HEK293T (cell line): ENCODE measurements at regions not wholly inside any gene's neighbourhood (a gene's known extent, or its start where the extent isn't known, plus 50 kb on each side); places are given as distances from the start of the nearest gene placed in this dataset.
"Not testable (repeated sequence)": the region's sequence is repeated elsewhere in the genome, so short reads cannot be mapped to it uniquely, and the experiment has no call there.

ENCODE experiments used
- CTCF ChIA-PET: fragments of 350-600 bp; formaldehyde crosslinking; extraction: SDS; loops from one replicate; lab custom pipeline; 2021; ENCODE audit warnings: antibody characterized with exemption, inconsistent platforms; lab: Yijun Ruan, JAX
- POLR2A ChIA-PET: fragments of 350-600 bp; formaldehyde crosslinking; extraction: SDS; loops from one replicate; lab custom pipeline; 2020; ENCODE audit warnings: antibody characterized with exemption, inconsistent platforms; lab: Yijun Ruan, JAX
- DNase-seq: peaks from one replicate; pipeline ENCODE4 v3.0.0; 2012; ENCODE audit warnings: mixed read lengths; ENCODE audit errors: extremely low spot score
- ARNT ChIP-seq: fragments of 450-650 bp; IDR thresholded peaks from 2 replicates; pipeline ENCODE4 v1.6.1; 2017; ENCODE audit warnings: mild to moderate bottlenecking
- BHLHE40 ChIP-seq: fragments of 450-650 bp; IDR thresholded peaks from 2 replicates; pipeline ENCODE4 v1.6.1; 2016; ENCODE audit warnings: mild to moderate bottlenecking, moderate library complexity, borderline replicate concordance
- CTBP1 ChIP-seq: fragments of 450-650 bp; IDR thresholded peaks from 2 replicates; pipeline ENCODE4 v1.6.1; 2016; ENCODE audit warnings: borderline replicate concordance
- ELF4 ChIP-seq: fragments of 450-650 bp; IDR thresholded peaks from 2 replicates; pipeline ENCODE4 v1.6.1; 2017; ENCODE audit warnings: antibody characterized with exemption
- FOXA1 ChIP-seq: fragments of 450-650 bp; IDR thresholded peaks from 2 replicates; pipeline ENCODE4 v1.6.1; 2016; ENCODE audit warnings: mild to moderate bottlenecking
- FOXK2 ChIP-seq: fragments of 450-650 bp; IDR thresholded peaks from 2 replicates; pipeline ENCODE4 v1.6.1; 2016; ENCODE audit warnings: mild to moderate bottlenecking
- FOXM1 ChIP-seq: fragments of 450-650 bp; IDR thresholded peaks from 2 replicates; pipeline ENCODE4 v1.6.1; 2017; ENCODE audit warnings: mild to moderate bottlenecking, borderline replicate concordance
- HDGF ChIP-seq: fragments of 450-650 bp; IDR thresholded peaks from 2 replicates; pipeline ENCODE4 v1.6.1; 2017; ENCODE audit warnings: antibody characterized with exemption, borderline replicate concordance
- L3MBTL2 ChIP-seq: fragments of 450-650 bp; conservative IDR thresholded peaks from 2 replicates; pipeline ENCODE4 v1.6.1; 2016; ENCODE audit warnings: mild to moderate bottlenecking
- LEF1 ChIP-seq: fragments of 450-650 bp; IDR thresholded peaks from 2 replicates; pipeline ENCODE4 v1.6.1; 2017; ENCODE audit warnings: mild to moderate bottlenecking, borderline replicate concordance
- NFRKB ChIP-seq: fragments of 450-650 bp; IDR thresholded peaks from 2 replicates; pipeline ENCODE4 v1.6.1; 2016; ENCODE audit warnings: mild to moderate bottlenecking, moderate library complexity
- SP1 ChIP-seq: fragments of 450-650 bp; IDR thresholded peaks from 2 replicates; pipeline ENCODE4 v1.6.1; 2017
- SUZ12 ChIP-seq: fragments of 450-650 bp; IDR thresholded peaks from 2 replicates; pipeline ENCODE4 v1.6.1; 2016; ENCODE audit warnings: mild to moderate bottlenecking
- TARDBP ChIP-seq: fragments of 450-650 bp; IDR thresholded peaks from 2 replicates; pipeline ENCODE4 v1.6.1; 2016
- ZNF384 ChIP-seq: fragments of 450-650 bp; IDR thresholded peaks from 2 replicates; pipeline ENCODE4 v1.6.1; 2016
- TF ChIP-seq, protein P1 (sequence below): fragments of 450-650 bp; IDR thresholded peaks from 2 replicates; pipeline ENCODE4 v1.6.1; 2016

DNA sequence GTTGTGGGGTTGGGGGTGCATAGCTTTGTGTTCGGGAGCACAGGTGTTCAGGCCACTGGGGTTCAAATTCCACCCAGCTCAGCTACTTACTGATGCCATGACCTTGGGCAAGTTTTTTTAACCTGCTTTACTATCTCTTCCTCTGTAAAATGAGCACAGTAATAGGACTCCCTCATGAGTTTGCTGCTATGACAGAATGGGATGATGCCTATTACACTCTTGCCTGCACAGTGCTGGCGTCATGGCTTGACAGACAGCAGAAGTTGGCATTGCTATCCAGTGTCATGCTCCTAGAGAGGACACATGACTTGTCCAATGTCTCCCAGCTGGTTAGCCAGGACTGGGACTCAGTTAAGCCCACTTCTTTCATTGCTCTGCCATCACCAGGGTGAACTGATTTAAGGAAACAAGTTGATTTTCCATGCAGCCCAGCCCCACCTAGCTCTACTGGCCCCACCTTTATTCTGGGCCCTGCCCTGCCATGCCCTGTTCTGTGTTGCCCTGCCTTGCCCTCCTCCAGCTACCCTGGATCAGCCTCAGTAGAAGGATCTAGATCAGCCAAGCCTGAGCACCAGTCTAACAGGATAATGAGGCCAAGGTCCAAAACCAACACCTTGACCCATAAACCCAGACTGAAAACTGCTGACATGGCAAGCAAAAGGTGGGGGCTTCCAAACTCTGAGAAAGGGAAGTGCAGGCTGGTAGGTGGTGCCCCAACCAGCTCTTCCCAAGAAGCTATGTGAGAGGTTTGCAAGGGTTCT lies 155.8 kb upstream of the ATP11B start:
- TF ChIP-seq HDGF, result no peak
- no peak for TF ChIP-seq ZNF384
- no peak for TF ChIP-seq FOXK2
- no peak for TF ChIP-seq NFRKB
- no peak for TF ChIP-seq LEF1
- no peak for TF ChIP-seq BHLHE40
- TF ChIP-seq ARNT, result no peak
- no peak for TF ChIP-seq TARDBP
- TF ChIP-seq SUZ12, result no peak
- TF ChIP-seq, protein P1, sequence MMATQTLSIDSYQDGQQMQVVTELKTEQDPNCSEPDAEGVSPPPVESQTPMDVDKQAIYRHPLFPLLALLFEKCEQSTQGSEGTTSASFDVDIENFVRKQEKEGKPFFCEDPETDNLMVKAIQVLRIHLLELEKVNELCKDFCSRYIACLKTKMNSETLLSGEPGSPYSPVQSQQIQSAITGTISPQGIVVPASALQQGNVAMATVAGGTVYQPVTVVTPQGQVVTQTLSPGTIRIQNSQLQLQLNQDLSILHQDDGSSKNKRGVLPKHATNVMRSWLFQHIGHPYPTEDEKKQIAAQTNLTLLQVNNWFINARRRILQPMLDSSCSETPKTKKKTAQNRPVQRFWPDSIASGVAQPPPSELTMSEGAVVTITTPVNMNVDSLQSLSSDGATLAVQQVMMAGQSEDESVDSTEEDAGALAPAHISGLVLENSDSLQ, result no peak
- TF ChIP-seq L3MBTL2, result no peak
- no peak for TF ChIP-seq ELF4
- no peak for TF ChIP-seq FOXA1
- no peak for TF ChIP-seq SP1
- TF ChIP-seq FOXM1, result no peak
- TF ChIP-seq CTBP1, result no peak
- CTCF ChIA-PET, result no interaction called here
- POLR2A ChIA-PET, result no interaction called here

DNA sequence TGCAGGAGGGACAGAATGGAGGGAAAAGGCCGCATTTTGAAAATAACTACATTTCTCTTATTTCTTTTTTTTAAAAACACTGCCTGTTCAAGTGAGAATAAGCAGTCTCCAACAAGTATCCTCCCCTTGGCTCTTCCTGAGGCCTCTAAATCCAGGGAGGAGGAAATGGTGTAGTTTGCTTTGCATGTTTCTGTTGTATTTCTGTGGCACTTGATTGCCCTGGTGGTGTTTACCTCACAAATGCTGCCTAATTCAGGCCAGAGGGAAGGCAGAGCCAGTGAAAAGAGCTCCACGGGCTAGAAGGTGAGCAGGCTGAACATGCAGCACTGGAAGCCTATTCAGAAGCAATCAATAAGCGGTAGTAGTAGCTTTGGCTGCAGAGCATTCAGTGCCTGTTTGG lies 149.3 kb upstream of the ATP11B start:
- TF ChIP-seq LEF1 (no peak), ZNF384 (no peak), TARDBP (no peak), ARNT (no peak), HDGF (no peak)
- TF ChIP-seq, protein P1, result no peak
- ChIA-PET POLR2A (no interaction called here), CTCF (no interaction called here)
- no peak for DNase-seq

More for the DNA sequence above, 155.8 kb upstream of the ATP11B start:
- DNase-seq, result no peak

DNA sequence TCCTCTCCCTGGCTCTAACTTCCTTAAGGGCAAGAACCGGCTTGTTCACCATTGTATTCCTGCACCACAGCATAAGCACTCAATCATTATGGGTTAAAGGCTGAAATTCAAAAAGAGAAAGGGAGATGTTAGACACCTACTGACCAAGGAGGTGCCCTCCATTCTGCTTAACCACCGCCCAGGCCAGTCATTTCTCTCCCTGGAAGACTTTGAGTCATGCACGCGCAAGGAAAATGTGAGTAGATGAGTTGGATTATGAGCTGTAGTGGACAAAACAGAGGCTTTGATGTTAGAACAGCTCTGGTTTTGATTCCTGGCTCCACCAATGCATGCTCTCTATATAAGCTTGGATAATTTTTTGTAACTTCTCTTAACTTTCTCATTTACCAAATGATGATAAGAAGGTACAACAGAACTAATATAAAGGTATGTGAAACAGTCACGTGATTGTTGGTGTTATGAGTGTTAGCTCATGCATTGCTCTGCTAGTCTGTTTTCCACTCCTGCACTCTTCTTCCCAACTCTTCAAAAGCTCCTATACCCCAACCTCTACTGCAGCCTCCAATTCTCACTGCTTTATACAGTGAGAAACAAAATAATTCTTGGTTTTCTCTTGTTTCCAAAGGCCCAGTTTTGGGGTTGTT lies 148.4 kb upstream of the ATP11B start:
- no peak for TF ChIP-seq ELF4
- TF ChIP-seq FOXM1, result no peak
- TF ChIP-seq CTBP1, result no peak
- TF ChIP-seq BHLHE40, result no peak
- no peak for TF ChIP-seq LEF1
- TF ChIP-seq HDGF, result no peak
- no peak for TF ChIP-seq ARNT
- ChIA-PET POLR2A (no interaction called here), CTCF (no interaction called here)
- DNase-seq, result no peak

DNA sequence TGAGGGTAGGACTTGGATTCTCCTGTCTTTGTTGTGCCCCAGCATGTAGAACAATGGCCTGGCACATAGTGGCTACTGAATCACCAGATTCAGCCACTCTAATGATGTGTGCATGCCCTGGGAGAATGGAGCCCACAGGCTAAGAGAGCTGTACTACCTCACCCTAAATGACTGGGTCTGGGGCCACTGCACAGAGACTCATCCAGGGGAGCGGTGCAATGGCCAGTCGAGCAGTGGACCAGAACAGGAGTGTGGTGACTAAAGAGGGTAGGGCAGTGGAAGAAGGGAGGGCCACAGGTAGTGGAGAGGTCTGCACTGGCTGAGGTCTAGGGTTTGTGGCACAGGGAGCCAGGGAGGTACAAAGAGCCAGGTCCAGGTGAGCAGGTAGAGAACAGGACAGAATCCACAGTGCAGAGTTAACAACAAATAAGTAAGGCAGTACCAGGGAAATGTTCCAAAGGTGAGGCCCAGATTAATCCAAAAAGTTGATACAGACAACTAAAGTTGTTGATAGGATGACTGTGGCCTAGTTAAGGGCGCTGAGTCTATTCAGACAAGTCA lies 142.7 kb upstream of the ATP11B start:
- CTCF ChIA-PET, result no interaction called here
- TF ChIP-seq FOXM1 (no peak), FOXK2 (no peak), FOXA1 (no peak), L3MBTL2 (no peak), NFRKB (no peak), ARNT (no peak)
- TF ChIP-seq, protein P1, result no peak
- no peak for DNase-seq
- POLR2A ChIA-PET, result no interaction called here

DNA sequence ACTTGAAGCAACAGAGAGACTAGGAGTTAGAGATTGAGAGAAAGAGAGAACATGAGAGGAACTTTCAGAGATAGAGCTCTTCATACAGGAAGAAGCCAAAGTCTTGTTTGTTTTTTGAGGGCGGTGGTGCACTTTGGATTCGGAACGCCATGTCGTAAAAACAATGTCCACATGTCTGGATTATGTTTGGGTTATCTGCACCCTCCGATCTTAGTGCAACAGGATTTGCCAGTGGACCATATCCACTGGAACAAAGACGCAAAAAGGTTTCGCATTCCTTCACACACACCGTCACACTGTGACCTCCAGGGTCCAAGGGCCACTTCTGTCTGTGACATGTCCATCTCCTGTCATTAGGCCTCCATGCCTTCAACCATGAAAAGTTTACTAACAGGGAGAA lies 141.8 kb upstream of the ATP11B start:
- TF ChIP-seq SP1 (no peak), FOXA1 (no peak), ARNT (no peak), ZNF384 (no peak), CTBP1 (no peak), LEF1 (no peak), SUZ12 (no peak), HDGF (no peak), TARDBP (no peak), NFRKB (no peak), L3MBTL2 (no peak), BHLHE40 (no peak), FOXM1 (no peak)
- TF ChIP-seq, protein P1, result no peak
- DNase-seq, result no peak
- POLR2A ChIA-PET, result no interaction called here
- CTCF ChIA-PET, result no interaction called here

DNA sequence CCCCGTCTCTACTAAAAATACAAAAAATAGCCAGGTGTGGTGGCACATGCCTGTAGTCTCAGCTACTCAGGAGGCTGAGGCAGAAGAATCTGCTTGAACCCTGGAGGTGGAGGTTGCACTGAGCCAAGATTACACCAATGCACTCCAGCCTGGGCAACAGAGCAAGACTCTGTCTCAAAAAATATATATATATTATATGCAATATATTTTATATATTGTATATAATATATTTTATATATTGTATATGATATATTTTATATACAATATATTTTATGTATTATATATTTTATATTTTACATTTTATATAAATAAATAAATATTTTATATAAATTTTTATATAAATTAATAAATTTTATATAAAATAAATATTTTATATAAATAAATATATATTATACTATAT lies 140.2 kb upstream of the ATP11B start:
- DNase-seq, CTCF ChIA-PET: not testable (repeated sequence)

More for the DNA sequence above, 140.2 kb upstream of the ATP11B start:
- POLR2A ChIA-PET, result not testable (repeated sequence)
